SK-N-SH (cell line): ENCODE measurements at regions not wholly inside any gene's neighbourhood (a gene's known extent, or its start where the extent isn't known, plus 50 kb on each side); places are given as distances from the start of the nearest gene placed in this dataset.

Experiments used
- CTCF ChIA-PET: fragments of 300-600, 350-600 bp; formaldehyde crosslinking; extraction: SDS; loops from one replicate; lab custom pipeline; 2021; lab: Yijun Ruan, JAX
- POLR2A ChIA-PET: fragments of 350-600 bp; sonication (Branson Sonifier 250); formaldehyde crosslinking; extraction: SDS; loops from one replicate; lab custom pipeline; 2020; ENCODE audit warnings: antibody characterized with exemption, inconsistent platforms; lab: Yijun Ruan, JAX
- DNase-seq: peaks from one replicate; pipeline ENCODE4 v3.0.0; 2012
- H2AFZ ChIP-seq: fragments of 200-600 bp; sonication (generic); 2 replicates; pipeline ENCODE4 v1.8.1; 2016; ENCODE audit warnings: antibody characterized with exemption, mild to moderate bottlenecking, low read depth
- H3F3A ChIP-seq: fragments of 200-600 bp; sonication (generic); replicated peaks from 2 replicates; pipeline ENCODE3; 2016; ENCODE audit warnings: antibody characterized with exemption, mild to moderate bottlenecking; ENCODE audit not compliant: insufficient read depth
- H3K27ac ChIP-seq, 2 experiments: fragments of 200-500 bp in 1 of 2; fragments of 200-600 bp in 1 of 2; sonication (Bioruptor generic) in 1 of 2; sonication (generic), shearing (Covaris generic) in 1 of 2; 2 replicates each; pipeline versions ENCODE4 v1.5.1 to v1.6.1; 2014 to 2016; ENCODE audit warnings: low read depth in 2 of 2, inconsistent platforms in 1 of 2, low read length in 1 of 2, mild to moderate bottlenecking in 1 of 2, mixed read lengths in 1 of 2
- H3K27me3 ChIP-seq: fragments of 200-600 bp; sonication (generic), shearing (Covaris generic); 2 replicates; pipeline ENCODE4 v1.6.1; 2016; ENCODE audit warnings: mixed run types; ENCODE audit not compliant: insufficient read depth
- H3K36me3 ChIP-seq, 2 experiments: fragments of 200-500 bp in 1 of 2; fragments of 200-600 bp in 1 of 2; sonication (Bioruptor generic) in 1 of 2; sonication (generic) in 1 of 2; replicated peaks in 1 of 2; 2 replicates each; pipeline versions ENCODE3 to v1.5.1; 2014 to 2016; ENCODE audit warnings: low read length in 1 of 2, mild to moderate bottlenecking in 1 of 2; ENCODE audit not compliant: insufficient read depth in 2 of 2, control insufficient read depth in 1 of 2
- H3K4me1 ChIP-seq, 2 experiments: fragments of 200-500 bp in 1 of 2; fragments of 200-600 bp in 1 of 2; sonication (Bioruptor generic) in 1 of 2; sonication (generic), shearing (Covaris generic) in 1 of 2; 2 replicates each; pipeline versions ENCODE4 v1.5.1 to v1.6.1; 2014 to 2016; ENCODE audit warnings: low read depth in 1 of 2, low read length in 1 of 2, mixed run types in 1 of 2; ENCODE audit not compliant: insufficient read depth in 2 of 2, control insufficient read depth in 1 of 2
- H3K4me2 ChIP-seq: fragments of 200-600 bp; sonication (generic), shearing (Covaris generic); 2 replicates; pipeline ENCODE4 v1.6.1; 2017; ENCODE audit warnings: mixed run types
- H3K4me3 ChIP-seq, 2 experiments: fragments of 200-500 bp in 1 of 2; fragments of 200-600 bp in 1 of 2; sonication (Bioruptor generic) in 1 of 2; sonication (generic), shearing (Covaris generic) in 1 of 2; 2 replicates each; pipeline versions ENCODE4 v1.5.1 to v1.8.1; 2014 to 2016; ENCODE audit warnings: low read depth in 2 of 2, inconsistent platforms in 1 of 2, low read length in 1 of 2, mild to moderate bottlenecking in 1 of 2, mixed read lengths in 1 of 2, moderate library complexity in 1 of 2
- H3K79me2 ChIP-seq: fragments of 200-600 bp; sonication (generic); 2 replicates; pipeline ENCODE4 v1.8.1; 2017; ENCODE audit warnings: mild to moderate bottlenecking; ENCODE audit not compliant: insufficient read depth
- H3K9ac ChIP-seq: fragments of 200-600 bp; sonication (generic); 2 replicates; pipeline ENCODE4 v1.6.1; 2017; ENCODE audit warnings: mixed run types
- H3K9me2 ChIP-seq: fragments of 200-600 bp; sonication (generic); 2 replicates; pipeline ENCODE4 v1.6.1; 2017; ENCODE audit warnings: mixed run types
- H3K9me3 ChIP-seq: fragments of 200-600 bp; sonication (generic); 2 replicates; pipeline ENCODE4 v1.6.1; 2017; ENCODE audit warnings: mixed run types, mild to moderate bottlenecking, moderate library complexity
- H4K20me1 ChIP-seq: fragments of 200-600 bp; sonication (generic); 2 replicates; pipeline ENCODE4 v1.6.1; 2017; ENCODE audit warnings: mild to moderate bottlenecking, mixed run types; ENCODE audit not compliant: insufficient read depth
- CHD2 ChIP-seq: fragments of 150-350 bp; IDR thresholded peaks from 2 replicates; pipeline ENCODE4 v1.6.1; 2018; ENCODE audit warnings: low read length; ENCODE audit not compliant: partially characterized antibody
- EZH2phosphoT487 ChIP-seq: fragments of 200-600 bp; sonication (generic); IDR thresholded peaks from 2 replicates; pipeline ENCODE4 v1.6.1; 2017; ENCODE audit warnings: low read depth, mixed run types, mild to moderate bottlenecking, antibody characterized with exemption, moderate library complexity, borderline replicate concordance
- FOXJ3 ChIP-seq: sonication (generic); formaldehyde crosslinking; IDR thresholded peaks from 2 replicates; pipeline ENCODE4 v1.5.1; 2020; ENCODE audit warnings: mild to moderate bottlenecking, missing genetic modification reagents
- GATA2 ChIP-seq: sonication (generic); formaldehyde crosslinking; IDR thresholded peaks from 2 replicates; pipeline ENCODE4 v1.5.0; 2020; ENCODE audit warnings: mild to moderate bottlenecking, missing genetic modification reagents
- JUND ChIP-seq: IDR thresholded peaks from 2 replicates; pipeline ENCODE4 v1.4.0; 2012
- POLR2AphosphoS5 ChIP-seq: IDR thresholded peaks from 2 replicates; pipeline ENCODE4 v1.6.1; 2012; ENCODE audit warnings: low read depth, low read length
- RCOR1 ChIP-seq: fragments of 150-350 bp; IDR thresholded peaks from 2 replicates; pipeline ENCODE4 v1.6.1; 2017; ENCODE audit warnings: antibody characterized with exemption, low read length
- REST ChIP-seq: IDR thresholded peaks from 2 replicates; pipeline ENCODE4 v1.6.1; 2012; ENCODE audit warnings: mild to moderate bottlenecking, low read depth, low read length, moderate library complexity
- RFX5 ChIP-seq: IDR thresholded peaks from 2 replicates; pipeline ENCODE4 v1.6.1; 2012; ENCODE audit warnings: mild to moderate bottlenecking, improper control_type of control experiment, low read length
- RXRA ChIP-seq: IDR thresholded peaks from 2 replicates; pipeline ENCODE4 v1.4.0; 2012; ENCODE audit warnings: low read depth, mild to moderate bottlenecking, borderline replicate concordance
- SIN3A ChIP-seq: IDR thresholded peaks from 2 replicates; pipeline ENCODE4 v1.6.1; 2012; ENCODE audit warnings: low read depth, mild to moderate bottlenecking, low read length, moderate library complexity, borderline replicate concordance
- SMC3 ChIP-seq: IDR thresholded peaks from 2 replicates; pipeline ENCODE4 v1.6.1; 2012; ENCODE audit warnings: low read depth, low read length, improper control_type of control experiment
- TCF12 ChIP-seq: IDR thresholded peaks from 2 replicates; pipeline ENCODE4 v1.4.0; 2012
- TEAD4 ChIP-seq: IDR thresholded peaks from 2 replicates; pipeline ENCODE4 v1.4.0; 2012; ENCODE audit warnings: mild to moderate bottlenecking, borderline replicate concordance; ENCODE audit not compliant: insufficient read depth
- USF1 ChIP-seq: IDR thresholded peaks from 2 replicates; pipeline ENCODE4 v1.4.0; 2012; ENCODE audit warnings: low read depth, borderline replicate concordance
- ZBTB33 ChIP-seq: IDR thresholded peaks from 2 replicates; pipeline ENCODE4 v1.4.0; 2012; ENCODE audit warnings: low read depth, borderline replicate concordance
- WGBS: methylation state at CpG from one replicate; pipeline ENCODE4 v1.1.6; 2017; ENCODE audit warnings: low lambda C conversion rate; 5-methylcytosine and 5-hydroxymethylcytosine counted together
- TF ChIP-seq, protein P1 (sequence below): fragments of 150-350 bp; IDR thresholded peaks from 2 replicates; pipeline ENCODE4 v1.6.1; 2016; ENCODE audit warnings: mild to moderate bottlenecking, low read depth, low read length

GRCh38 chr21:39109596-39110210 lies 73.5 kb downstream of the PSMG1 start:
- no peak overlapping the region for H3K4me3 ChIP-seq
- H3K9me2 ChIP-seq: no peaks in the 10 kb centered on the region
- CTCF ChIA-PET: interaction anchor here (1.1 to 1.7 kb wide), 3 partner anchors 14 to 28 kb away, joined by 3 to 6 read pairs (median 6); no protein-coding TSS in a partner anchor
- POLR2A ChIA-PET: no interaction called here
- no peak overlapping the region for H3K9ac ChIP-seq
- no peaks in the 10 kb centered on the region for H3K79me2 ChIP-seq
- H3K36me3 ChIP-seq: no peaks in the 10 kb centered on the region
- H3K27me3 ChIP-seq: no peaks in the 10 kb centered on the region
- no peak overlapping the region for H3K4me2 ChIP-seq
- no peak overlapping the region for H3K27ac ChIP-seq
- TF ChIP-seq GATA2 (CRISPR knock-in tag) (no peak), RXRA (no peak)
- TF ChIP-seq, all 33 proteins: peak for 0
- DNase-seq: no peak
- WGBS: 83% methylated on average over 9 of the region's 9 CpGs
- no peak overlapping the region for H2AFZ ChIP-seq
- H3K4me1 ChIP-seq: no peaks in the 10 kb centered on the region; a peak in 1 of 4 replicates
- no peaks in the 10 kb centered on the region for H4K20me1 ChIP-seq
- no peaks in the 10 kb centered on the region for H3K9me3 ChIP-seq
- no peaks in the 10 kb centered on the region for H3F3A ChIP-seq

- TF ChIP-seq RXRA (no peak), TEAD4 (no peak), EZH2phosphoT487 (no peak), RFX5 (no peak), POLR2AphosphoS5 (no peak), TCF12 (no peak), ZBTB33 (no peak), JUND (no peak), GATA2 (CRISPR knock-in tag) (no peak), REST (no peak), USF1 (no peak), CHD2 (no peak), SIN3A (no peak), SMC3 (no peak), FOXJ3 (no peak), RCOR1 (no peak)
- TF ChIP-seq, protein P1, sequence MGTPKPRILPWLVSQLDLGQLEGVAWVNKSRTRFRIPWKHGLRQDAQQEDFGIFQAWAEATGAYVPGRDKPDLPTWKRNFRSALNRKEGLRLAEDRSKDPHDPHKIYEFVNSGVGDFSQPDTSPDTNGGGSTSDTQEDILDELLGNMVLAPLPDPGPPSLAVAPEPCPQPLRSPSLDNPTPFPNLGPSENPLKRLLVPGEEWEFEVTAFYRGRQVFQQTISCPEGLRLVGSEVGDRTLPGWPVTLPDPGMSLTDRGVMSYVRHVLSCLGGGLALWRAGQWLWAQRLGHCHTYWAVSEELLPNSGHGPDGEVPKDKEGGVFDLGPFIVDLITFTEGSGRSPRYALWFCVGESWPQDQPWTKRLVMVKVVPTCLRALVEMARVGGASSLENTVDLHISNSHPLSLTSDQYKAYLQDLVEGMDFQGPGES: no peak
- H2AFZ ChIP-seq: no peak overlapping the region
- no peaks in the 10 kb centered on the region; a peak in 1 of 4 replicates for H3K4me1 ChIP-seq
- H3K4me2 ChIP-seq: no peak overlapping the region
- ChIA-PET CTCF (interaction anchor here (1.1 to 1.7 kb wide), 3 partner anchors 15 to 29 kb away, joined by 3 to 6 read pairs (median 6); no protein-coding TSS in a partner anchor), POLR2A (no interaction called here)
- no peaks in the 10 kb centered on the region for H3K36me3 ChIP-seq
- no peaks in the 10 kb centered on the region for H3F3A ChIP-seq
- H3K9me2 ChIP-seq: no peaks in the 10 kb centered on the region
- H3K4me3 ChIP-seq: no peak overlapping the region
- no peak overlapping the region for H3K27ac ChIP-seq
- no peaks in the 10 kb centered on the region for H3K79me2 ChIP-seq
- no peaks in the 10 kb centered on the region for H3K27me3 ChIP-seq
- no peaks in the 10 kb centered on the region for H3K9me3 ChIP-seq
- 54% methylated on average over 5 of the region's 6 CpGs for WGBS
- H3K9ac ChIP-seq: no peak overlapping the region
- no peaks in the 10 kb centered on the region for H4K20me1 ChIP-seq
- no peak for DNase-seq
Measured at GRCh38 chr21:39109163-39109530, 74.1 kb downstream of the PSMG1 start.
